HG02759 (cell line): ENCODE measurements at regions not wholly inside any gene's neighbourhood (a gene's known extent, or its start where the extent isn't known, plus 50 kb on each side); places are given as distances from the start of the nearest gene placed in this dataset.
A peak's percentile ranks its signal among the peaks of the same experiment; 100 is the strongest.
"Not testable (repeated sequence)": the region's sequence is repeated elsewhere in the genome, so short reads cannot be mapped to it uniquely, and the experiment has no call there.

Experiments
- ATAC-seq: cut with Tn5 transposase; IDR thresholded peaks from one replicate; pipeline ENCODE4 v1.9.1; 2021; ENCODE audit warnings: mild to moderate bottlenecking, moderate library complexity; ENCODE audit not compliant: unreplicated experiment

- ATAC-seq = no peak
Measured at GRCh38 chr3:177795216-177795615, 597.9 kb upstream of the TBL1XR1 start.

DNA sequence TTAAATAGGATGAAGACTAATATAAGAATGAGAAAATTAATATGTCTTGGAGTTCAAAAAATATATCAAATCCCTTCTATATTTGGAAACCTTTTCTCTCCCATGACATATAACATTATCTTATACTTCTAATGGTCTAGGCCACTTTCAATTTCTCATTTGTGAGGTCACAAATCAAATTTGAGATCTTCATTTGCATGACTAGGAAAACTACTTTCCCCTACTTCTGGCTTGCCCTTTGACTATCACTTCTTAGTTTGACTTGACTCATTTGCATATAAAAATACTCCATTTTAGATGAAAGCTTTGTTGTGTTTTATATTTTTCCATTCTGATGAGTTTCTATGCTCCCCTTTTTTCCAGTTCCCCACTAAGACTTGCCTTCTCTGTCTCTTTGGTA lies 598.6 kb upstream of the TBL1XR1 start:
- ATAC-seq = no peak

- not testable (repeated sequence) for ATAC-seq
Measured at GRCh38 chr3:177800147-177800546, 602.9 kb upstream of the TBL1XR1 start.

- no peak for ATAC-seq
Measured at GRCh38 chr3:177800561-177800960, 603.3 kb upstream of the TBL1XR1 start.

DNA sequence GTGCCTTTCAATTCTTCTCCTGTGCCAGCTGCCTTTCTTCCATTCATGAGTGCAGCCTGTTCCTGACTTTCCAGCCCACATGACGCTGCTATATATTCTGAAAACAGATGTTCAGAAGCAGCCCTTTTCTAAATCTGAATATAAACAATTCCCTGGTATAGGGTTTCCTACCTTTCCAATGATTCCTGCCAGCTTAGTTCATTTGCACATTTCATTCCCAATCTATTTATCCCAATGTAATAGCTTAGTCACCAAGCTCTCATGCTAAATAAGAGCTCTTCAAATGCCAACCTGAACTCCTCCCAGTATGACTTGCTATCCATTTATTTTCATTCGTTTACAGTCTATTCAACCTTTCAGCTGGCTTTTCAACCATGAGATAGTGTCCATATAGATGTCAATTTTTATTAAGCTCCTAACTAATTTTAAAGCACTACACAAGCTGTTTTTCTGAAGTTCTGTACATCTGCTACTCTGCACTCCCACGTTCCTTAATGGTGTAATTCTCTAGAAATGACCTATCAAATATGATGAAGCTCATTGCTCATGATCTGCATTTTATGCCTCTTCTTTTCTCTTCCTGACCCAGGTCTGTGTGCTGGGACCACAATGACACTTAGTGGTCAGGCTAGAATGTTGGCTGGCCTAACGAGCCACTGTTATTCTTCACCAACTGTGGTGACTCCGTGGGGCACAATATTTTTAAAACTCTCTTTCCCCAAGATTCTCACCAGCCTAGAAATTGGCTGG lies 605.0 kb upstream of the TBL1XR1 start:
- no peak for ATAC-seq

DNA sequence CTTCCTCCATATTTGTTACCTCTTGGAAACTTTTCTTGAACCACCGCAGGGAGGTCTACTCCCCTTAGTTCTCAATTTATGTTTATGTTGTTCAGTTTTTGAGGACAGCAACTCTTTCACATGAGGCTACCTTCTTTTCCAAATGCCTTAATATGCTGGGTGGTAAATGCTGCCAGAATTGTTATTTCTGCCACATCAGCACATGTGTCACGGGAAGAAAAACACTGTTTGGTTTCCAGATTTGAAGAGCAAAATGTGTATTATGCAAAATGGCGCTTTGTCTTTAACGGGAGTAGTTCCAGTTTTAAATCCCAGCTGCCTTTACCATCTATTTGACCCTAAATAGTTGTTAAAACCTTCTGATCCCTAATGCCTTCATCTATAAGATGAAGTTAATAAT lies 606.2 kb upstream of the TBL1XR1 start:
- ATAC-seq = no peak

- no peak for ATAC-seq
Measured at GRCh38 chr3:177804032-177804431, 606.8 kb upstream of the TBL1XR1 start.

DNA sequence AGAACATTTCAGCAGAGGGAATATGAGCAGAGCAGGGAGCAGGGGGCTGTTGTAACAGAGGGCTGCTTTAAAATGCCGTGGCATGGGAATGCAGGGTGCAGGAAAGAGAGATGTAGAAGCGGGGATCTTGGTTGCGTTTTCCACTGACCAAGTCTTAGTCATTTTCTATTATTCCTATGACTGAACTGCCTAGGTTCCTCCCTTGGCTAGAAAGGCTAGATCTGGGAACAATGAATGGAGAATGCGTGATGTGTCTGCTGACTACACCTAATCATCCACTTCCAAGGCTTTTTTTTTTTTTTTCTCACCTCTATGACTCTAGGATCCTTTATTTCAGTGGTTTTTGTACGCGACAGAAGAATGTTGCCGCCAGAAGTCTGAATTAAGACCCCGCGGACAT lies 607.4 kb upstream of the TBL1XR1 start:
- no peak for ATAC-seq

DNA sequence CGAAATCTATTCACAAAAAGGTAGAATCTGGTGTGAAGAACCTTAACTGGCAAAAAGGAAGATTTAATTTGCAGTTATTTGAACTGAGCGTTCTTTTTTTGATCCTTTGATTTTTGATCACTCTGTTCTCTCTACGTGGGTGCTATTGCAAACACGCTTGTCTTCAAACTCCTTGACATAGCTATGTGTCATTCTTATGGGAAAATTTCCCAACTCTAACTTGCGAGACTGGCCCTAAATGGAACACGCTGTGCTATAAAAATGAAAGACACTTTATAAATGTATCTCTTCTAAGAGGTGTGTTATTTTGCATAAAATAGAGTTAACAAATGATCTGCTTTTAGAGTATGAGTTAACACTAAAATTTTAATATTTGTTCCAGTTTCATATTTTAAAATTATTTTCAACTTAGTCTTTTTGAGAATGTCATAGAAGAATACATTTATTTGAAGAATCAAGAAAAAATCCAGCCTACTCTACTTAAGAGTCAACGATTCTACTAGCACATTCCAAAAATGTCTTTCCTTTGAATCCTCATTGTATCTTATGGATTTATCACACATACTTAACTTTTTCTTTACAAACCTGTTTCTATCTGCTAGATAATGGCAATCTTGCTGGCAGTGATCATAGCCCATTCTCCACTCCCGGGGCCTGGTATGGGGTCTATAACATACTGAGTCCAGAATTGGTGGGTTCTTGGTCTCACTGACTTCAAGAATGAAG lies 610.0 kb upstream of the TBL1XR1 start:
- no peak for ATAC-seq

- ATAC-seq = not testable (repeated sequence)
Measured at GRCh38 chr3:177808928-177809478, 611.7 kb upstream of the TBL1XR1 start.

DNA sequence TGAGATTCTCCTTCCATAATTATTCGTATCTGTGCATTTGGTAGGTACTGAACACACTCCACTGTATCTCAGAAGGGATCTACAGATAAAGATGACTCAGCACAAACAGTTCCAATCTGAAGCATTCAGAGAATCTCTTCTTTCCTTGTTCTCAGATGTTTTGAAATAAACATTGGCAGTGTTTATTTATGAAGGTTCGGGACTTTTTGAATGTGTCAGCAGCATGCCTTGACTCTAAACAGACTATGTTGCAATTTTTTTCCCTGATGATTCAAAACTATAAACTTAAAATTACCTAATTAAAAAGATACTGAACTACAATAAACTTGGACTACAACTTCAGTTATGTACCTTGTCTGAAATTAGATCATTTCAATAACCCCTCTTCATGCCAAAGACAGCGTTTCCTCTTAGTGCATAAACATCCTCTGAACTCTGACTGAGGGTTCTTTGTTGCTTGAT lies 612.9 kb upstream of the TBL1XR1 start:
- no peak for ATAC-seq

- ATAC-seq = no peak
Measured at GRCh38 chr3:177811112-177811511, 613.8 kb upstream of the TBL1XR1 start.

DNA sequence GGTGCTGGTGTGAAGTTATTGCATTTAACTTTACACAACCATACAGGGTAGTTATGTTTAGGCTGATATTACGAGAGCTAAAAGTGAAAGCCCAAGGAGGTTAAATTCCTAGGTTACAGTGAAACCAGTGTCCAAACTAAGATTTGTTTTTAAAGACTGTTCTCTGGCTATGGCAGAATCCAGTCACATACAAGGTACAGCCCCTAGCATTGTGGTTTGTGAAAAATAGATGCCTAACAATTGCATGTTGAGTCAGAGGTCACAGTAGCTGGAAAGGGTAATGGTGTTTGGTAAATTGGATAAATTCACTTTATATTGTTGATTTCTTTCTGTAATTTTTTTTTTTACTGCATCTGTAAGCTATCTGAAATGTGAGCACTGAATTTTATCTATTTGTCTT lies 614.6 kb upstream of the TBL1XR1 start:
- ATAC-seq = no peak

- no peak for ATAC-seq
Measured at GRCh38 chr3:177812492-177812891, 615.2 kb upstream of the TBL1XR1 start.

- no peak for ATAC-seq
Measured at GRCh38 chr3:177813322-177813721, 616.0 kb upstream of the TBL1XR1 start.

DNA sequence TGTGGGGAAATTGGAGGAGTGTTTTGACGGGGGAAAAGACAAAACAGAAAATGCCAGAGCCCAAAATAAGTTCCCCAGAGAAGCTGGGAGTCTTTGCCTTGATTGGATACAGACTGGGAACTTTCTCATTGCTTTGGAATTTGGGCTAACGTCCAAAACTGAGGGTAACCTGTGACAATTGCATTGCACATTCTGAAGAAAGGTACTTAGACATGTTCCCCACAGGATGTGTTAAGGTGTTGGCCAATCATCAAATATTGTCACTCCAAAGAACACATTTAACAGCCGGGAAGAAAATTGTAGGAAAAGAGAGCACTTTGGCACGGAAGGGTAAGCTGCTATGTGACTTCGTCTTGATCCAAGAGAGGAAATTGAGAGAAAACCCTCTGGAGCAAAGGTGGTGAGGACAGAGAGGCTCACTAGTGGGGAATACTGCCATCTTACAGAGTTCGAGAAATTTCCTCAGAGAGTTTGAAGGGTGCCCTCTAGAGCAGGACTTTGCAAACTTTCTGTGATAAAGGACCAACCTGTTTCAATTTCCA lies 619.5 kb upstream of the TBL1XR1 start:
- ATAC-seq = no peak

DNA sequence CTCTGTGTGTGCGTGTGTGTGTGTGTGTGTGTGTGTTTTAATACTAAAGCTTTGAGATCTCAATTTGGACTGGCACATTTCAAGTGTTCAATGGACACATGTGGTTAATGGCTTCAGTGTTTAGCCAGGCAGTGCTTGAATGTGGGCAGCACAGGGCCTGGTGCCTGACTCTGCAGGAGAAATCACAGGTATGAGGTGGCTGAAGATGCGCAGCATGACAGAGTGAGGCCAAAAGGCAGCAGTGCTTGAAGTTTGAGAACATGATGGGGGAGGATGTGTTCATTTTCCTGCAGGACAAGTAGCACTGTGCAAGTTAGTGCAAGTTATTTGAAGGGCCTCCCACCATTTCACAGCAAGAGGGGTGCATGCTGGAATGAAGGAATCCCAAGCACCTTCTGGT lies 620.5 kb upstream of the TBL1XR1 start:
- no peak for ATAC-seq

GRCh38 chr3:177818712-177819240 lies 621.5 kb upstream of the TBL1XR1 start:
- no peak for ATAC-seq

GRCh38 chr3:177820683-177821316 lies 623.5 kb upstream of the TBL1XR1 start:
- peak; percentile 67 for ATAC-seq

GRCh38 chr3:177822681-177823096 lies 625.4 kb upstream of the TBL1XR1 start:
- no peak for ATAC-seq

DNA sequence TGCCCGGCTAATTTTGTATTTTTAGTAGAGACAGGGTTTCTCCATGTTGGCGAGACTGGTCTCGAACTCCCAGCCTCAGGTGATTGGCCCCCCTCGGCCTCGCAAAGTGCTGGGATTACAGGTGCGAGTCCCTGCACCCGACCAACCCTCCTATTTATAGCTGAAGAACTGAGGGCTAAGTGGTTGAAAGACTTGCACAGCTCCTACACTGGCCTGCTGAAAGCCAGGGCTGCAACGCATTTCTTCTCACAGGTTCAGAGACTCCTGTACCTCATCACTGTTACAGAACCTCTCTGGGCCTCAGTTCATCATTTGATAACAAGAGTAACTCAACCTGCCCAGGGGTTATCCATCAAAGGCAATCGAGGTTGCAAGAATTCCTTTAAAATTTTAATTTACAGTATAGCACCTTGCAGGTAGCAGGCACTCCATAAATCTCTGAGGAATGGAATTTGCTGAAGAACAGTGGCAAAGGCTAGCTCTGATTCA lies 626.5 kb upstream of the TBL1XR1 start:
- no peak for ATAC-seq
